Hematopoietic multipotent progenitor cell treated with erythropoietin and hydrocortisone succinate and interleukin-3 and kit ligand, for 6 days (in vitro differentiated cells): ENCODE measurements at regions not wholly inside any gene's neighbourhood (a gene's known extent, or its start where the extent isn't known, plus 50 kb on each side); places are given as distances from the start of the nearest gene placed in this dataset.
"Not testable (repeated sequence)": the region's sequence is repeated elsewhere in the genome, so short reads cannot be mapped to it uniquely, and the experiment has no call there.

Experiments
- DNase-seq: peaks from one replicate; pipeline ENCODE4 v3.0.0-alpha.2; 2015

DNA sequence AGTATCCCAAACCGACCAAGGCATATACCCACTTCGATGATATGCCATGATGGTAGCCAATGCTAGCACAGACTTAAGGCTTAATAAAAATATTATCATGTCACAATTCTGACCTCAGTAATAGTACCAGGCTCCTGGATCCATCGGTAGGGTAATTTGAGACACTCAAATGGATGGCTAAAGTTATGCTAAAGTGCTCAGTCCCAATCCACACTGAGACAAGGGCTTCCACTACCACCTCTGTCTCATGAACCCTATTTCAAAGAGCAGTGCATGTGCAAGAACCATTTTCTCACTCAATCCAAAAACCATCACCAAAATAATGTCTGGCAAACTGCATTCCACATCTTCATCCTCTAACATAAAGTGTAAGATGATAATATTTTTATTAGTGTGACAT is 122.4 kb upstream of the KRR1 start:
- DNase-seq, result no peak

DNA sequence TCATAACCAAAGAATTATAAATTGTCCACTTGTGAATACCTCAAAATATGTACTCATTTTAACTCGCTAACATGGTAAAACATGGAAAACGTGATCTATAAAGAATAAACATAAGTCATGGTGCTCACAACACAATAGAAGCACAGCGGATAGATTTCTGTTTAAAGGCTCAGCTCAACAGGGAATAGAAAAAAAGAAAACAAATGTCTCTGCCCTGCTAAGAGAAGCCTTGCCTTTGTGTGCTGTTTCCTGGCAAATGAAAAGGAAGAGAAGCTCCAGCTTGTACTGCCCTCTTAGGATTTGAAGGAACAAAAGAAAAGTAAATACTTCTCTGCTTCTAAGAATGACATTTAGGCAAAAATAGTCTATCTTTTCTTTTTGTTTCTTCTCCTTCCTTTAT is 121.0 kb upstream of the KRR1 start:
- no peak for DNase-seq

DNA sequence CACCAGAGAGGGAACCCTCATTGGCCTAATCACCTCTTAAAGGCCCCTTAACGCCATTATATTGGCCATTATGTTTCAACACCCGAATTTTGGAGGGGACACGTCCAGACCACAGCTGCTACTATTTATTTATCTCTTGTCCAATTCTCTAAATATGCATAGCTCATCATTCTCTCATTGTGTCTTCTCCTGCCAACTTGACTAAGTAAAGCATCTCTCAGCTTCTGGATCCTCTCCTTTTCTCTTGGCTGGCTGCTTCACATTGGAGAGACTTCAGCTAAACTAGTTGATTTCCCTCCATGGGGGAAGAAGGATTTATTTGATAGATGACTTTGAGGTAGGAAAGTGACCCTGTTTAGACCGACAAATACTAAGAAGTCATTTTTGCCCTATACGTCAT is 120.4 kb upstream of the KRR1 start:
- no peak for DNase-seq

DNA sequence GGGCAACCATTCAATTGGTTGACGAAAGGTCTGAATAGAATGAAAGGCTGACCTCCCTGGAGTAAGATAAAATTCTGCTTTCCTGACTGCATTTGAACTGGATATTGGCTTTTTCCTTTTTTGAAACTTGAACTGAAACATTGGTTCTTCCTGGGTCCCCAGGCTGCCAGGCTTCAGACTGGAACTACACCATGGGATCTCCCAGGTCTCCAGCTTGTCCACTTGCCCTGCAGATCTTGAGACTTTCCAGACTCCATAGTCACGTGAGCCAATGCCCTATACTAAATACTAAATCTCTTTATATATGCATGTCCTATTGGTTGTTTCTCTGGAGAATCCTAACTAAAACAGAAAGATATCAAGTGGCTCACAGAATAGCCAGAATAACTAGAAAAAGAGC is 118.7 kb upstream of the KRR1 start:
- DNase-seq, result no peak

DNA sequence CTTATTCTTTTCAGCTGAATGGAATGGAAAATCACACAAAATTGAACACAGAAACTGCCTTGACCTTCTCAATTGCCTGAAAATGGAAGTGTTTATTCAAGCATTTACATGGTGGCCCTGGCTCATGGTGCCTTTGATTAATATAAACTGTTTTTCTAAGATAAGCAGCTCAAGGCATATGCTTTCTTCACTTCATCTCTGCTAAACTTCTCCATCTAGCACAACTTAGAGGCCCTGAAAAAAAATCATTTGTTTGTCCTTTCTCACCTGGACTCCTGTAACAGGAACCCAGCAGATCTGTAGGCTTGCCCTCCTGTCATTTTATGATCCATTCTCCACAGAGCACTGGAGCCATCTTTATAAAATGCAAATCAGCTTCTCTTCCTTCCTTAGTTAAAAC is 117.5 kb upstream of the KRR1 start:
- no peak for DNase-seq

DNA sequence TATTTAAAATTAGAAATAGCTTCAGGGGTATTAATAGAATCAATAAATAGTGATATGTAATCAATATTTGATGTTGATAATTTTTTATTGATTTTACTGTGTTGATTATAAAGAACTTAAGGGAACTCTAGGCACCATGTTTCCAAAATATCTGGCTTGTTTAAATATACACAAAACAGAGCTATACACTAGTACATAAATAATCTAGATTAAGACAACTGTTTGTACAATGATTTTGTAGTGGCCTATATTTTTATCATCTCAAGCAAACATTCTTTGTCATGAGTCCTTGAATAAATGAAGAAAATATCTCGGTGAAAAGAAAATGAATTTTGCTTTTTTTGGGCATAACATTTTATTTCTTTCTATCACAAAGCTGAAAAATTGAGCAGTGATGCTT is 117.1 kb upstream of the KRR1 start:
- DNase-seq, result no peak

DNA sequence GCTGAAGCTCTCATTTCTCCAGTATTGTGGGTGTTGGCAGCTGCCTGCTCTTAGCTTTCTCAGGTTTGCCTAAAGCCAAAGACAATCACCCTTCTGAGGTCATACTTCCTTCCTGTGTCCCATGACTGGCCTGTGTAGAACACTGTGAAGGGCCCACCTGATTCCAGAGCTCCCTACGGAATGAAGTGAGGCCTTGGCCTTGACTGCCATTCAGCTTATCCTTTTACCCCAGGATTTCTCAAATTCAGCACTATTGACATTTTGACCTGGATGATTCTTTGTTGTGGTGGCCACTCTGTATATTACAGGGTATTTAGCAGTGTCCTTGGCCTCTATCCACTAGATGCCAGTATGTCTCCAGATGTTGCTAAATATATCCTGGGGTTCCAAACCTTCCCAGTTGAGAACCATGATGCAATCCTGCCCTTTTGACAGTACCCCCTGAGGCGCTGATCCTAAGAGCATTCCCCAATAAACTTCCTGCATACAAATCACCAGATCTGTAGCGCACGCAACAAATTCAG is 112.3 kb upstream of the KRR1 start:
- DNase-seq, result no peak

DNA sequence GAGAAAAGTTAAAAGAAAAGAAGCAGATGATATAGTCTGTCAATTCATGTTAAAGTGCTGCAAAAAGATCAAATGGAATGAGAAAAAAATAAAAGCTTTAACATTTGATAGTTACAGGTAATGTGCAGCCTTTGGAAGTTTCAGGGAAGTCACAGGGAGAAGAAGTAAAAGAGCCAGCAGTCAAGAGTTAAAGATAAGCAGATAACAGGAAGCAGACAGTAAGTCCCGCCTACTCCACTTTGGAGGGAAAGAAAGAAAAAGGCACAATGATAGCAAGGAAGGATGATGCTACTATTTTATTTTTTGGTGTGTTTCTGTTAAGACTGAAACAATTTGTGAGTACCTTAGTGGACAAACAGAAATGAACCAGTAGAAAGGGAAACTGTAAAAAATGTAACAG is 111.1 kb upstream of the KRR1 start:
- DNase-seq, result no peak

DNA sequence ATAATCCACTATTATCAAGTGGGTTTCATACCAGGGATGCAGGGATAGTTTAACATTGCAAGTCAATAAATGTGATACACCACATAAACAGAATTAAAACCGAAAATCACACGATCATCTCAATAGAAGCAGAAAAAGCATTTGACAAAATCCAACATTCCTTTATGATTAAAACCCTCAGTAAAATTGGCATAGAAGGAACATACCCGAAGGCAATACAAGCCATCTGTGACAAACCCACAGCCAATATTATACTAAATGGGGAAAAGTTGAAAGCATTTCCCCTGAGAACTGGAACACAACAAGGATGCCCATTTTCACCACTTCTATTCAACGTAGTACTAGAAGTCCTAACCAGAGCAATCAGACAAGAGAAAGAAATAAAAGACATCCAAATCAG is 103.0 kb upstream of the KRR1 start:
- DNase-seq, result not testable (repeated sequence)

DNA sequence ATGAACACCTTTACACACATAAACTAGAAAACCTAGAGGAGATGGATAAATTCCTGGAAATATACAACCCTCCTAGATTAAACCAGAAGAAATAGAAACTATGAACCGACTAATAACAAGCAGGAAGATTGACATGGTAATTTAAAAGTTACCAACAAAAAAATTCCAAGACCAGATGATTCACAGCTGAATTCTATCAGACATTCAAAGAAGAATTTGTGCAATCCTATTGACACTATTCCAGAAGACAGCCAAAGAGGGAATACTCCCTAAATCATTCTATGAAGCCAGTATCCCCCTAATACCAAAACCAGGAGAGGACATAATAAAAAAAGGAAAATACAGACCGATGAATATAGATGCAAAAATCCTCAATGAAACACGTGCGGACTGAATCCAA is 102.6 kb upstream of the KRR1 start:
- no peak for DNase-seq

DNA sequence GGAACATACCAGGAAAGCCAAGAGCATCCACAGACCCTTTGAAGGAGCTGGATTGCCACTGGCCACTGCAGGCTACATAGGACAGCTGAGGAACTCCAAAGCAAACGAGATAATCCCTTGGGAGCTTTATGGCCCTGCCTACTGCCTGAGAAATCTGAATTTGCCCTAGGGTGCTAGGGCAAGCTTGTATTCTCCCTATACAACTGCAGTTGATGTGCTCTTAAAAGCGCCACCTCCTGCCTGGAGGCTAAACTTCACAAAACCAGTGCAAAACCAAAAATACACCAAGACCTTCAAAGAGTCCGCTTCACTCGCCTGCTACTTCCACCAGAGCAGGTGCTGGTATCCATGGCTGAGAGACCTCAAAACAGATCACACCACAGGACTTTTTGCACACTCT is 99.6 kb upstream of the KRR1 start:
- no peak for DNase-seq

DNA sequence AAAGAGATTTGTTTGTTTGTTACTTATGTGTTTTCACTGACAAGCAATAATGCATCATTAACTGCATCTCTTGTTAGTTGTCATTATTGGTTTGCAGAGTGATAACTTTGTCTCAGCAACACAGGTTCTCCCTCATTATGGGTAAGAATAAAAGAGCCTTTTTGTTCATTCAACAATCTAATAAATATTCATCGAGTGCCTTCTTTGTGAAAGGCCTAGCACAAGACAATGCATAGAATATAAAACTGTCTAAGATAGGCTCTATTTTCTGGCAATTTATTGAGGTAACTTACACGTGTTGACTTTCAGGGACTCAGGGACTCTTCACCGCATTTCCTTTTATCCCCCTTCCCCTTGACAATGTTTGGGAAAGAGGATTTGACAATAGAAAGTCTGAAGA is 95.5 kb upstream of the KRR1 start:
- DNase-seq, result no peak

DNA sequence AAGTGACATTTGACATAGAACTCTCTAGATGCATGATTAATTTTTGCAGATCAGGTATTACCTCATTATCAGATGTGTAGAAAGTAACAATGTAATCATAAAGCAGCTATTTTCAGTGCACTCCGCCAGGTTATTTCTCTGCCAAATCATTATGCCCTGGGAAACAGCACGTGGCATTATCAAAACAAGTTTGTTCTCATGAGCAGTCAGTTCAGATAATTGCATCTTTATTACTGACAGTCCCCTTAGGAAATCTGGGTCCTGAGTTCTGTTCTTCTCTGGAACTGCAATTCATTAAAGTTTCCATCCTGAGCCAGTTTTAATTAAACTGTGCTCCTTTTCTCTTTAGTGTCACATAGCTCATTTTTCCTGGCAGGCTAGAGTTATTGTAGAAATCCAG is 94.7 kb upstream of the KRR1 start:
- no peak for DNase-seq

DNA sequence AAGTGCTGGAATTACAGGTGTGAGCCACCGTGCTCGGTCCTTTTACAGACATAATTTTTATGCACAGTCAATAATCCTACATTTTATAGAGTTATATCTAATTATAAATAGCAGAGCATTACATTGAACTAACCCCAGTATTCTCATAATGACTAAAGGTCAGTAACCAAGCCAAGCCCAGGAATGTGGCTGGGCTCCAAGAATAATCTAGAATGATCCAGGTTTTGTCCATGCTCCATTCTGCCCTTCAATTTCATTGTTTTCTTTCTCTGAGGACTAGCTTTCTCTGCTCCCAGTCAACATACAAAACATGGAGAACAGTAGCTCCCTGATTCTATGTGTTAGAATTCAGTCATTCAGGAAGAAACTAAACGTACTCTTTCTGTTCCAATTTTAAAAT is 92.1 kb upstream of the KRR1 start:
- DNase-seq, result no peak

DNA sequence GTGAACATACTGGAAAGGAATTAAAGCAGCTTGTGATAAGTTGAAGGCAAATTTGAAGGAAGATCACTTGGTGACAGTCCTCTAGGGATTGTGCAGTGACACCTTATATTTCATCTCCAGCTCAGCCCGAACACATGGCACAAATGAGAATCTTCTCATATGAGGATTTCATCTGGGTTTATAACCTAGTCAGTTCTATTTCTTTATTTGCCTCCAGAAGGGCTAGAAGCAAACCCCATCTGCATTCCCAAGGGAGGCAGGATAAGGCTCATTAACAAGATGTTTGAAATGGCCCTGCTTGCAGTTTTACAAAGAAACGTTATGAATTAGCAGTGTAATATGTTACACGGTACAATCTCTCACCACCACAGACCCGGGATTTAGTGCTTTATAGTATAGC is 90.7 kb upstream of the KRR1 start:
- DNase-seq, result no peak

DNA sequence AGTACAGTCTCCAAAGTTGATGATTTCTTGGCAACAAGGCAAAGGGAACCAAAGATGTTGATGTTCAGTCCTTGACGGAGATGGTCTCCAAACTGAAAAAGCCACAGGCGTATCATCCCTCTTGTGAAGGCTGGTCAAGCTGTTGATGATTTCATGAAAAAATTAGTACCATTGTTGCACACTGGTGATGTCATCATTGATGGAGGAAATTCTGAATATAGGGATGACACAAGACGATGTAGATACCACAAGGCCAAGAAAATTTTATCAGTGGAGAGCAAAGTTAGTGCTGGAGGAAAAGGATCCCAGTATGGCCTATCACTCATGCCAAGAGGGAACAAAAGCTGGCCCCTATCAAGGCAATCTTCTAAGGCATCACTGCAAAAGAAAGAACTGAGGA is 88.7 kb upstream of the KRR1 start:
- DNase-seq, result no peak

DNA sequence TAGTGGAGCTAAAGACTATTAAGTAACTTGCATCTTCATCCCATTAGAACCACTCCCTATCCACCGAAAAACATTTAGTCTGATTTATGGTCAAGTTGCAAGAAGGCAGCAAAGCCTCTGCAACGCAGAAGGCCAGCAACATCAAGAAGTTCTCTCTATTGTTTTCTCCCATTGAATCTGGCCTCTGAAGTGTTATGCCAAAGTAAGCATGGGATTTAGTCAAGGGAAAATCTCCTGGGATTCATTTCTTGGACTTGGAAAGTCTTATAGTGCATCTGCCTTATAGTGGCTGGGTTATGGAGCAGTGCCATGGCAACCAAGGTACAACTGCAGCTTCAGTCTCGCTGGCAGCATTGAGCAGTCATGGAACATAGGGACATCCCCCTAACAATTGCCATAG is 87.7 kb upstream of the KRR1 start:
- no peak for DNase-seq

DNA sequence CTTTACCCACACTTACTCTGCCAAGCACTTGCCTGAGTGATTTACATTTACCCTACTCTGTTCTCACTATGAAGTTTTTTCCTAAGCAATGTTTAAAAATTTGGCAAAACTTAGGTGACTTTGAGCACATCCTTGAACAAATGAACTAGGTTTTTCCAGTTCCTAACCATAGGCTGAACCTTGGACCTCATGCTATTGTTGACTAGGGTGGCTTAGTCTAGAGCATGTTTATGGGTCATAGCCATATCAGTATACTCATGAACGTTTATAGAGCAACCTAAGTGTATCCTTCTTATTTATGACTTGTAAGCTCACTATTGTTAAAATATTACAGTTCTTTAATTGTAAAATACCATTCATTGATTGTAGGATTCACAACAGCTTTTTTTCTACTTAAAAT is 85.0 kb upstream of the KRR1 start:
- DNase-seq, result no peak

DNA sequence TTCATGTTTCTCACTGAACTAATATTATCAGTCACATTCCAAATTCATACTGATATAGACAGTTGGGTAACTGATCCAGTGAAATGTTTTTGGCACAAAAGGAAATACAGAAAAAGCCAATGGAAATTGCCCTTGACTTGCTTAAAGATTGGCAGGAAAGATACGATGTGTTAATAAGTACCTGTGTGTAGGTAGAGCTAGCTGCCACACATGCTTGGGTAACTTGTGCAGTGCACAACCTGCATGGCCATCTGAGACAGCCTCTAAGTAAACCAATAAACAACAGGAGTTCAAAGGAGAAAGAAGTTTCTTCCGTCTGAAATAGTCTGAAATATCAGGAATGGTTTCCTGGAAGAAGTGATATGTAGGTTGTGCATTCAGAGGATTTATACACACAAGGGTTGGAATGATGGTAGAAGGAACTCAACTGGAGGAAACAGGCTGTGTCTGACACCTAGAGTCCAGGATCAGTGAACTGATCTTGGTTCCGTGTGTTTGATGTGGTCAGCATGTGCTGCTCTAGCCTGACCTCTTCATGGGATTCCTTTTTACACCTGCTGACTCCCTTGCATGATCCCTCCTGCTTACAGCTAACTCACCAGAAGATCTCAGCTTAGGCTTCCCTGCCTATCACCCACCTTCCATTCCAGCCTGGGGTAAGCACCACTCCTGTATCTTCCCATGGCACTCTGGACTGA is 81.4 kb upstream of the KRR1 start:
- DNase-seq, result no peak

DNA sequence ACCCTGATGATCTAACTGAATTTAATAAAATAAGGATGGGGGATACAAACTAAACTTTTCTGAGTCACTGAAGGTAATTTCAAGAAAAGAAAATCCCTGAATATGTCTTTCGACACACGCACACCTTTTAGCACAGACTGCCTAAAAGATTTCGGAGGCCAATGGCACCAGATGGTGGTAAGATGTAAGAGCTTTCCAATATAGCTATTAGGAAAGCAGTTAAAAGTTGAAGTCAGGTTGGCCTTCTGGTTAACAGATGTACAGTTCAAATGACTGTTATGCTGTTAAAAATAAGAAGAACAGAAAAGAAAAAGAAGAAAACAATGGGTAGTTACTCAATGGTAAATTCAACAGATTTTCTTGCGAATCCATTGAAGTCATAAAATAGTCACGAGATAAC is 80.7 kb upstream of the KRR1 start:
- no peak for DNase-seq

DNA sequence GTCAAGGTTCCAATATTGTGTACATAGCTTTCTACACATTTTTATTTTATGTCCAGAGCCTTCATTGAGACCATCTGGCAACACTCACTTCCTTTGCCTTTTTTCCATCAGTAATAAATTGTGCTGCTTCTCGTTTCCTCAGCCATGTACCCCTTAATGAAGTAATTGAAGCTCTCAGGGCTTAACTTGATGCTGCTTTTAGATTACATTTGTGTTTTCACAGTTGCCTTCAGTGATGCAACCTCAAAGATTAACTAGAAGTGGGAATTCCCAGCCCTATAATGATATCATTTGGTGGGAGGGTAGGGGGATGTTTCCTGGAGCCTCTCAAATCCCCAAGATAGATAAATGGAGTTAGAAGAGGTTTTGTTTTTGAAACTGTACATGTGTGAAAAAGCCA is 80.2 kb upstream of the KRR1 start:
- no peak for DNase-seq

DNA sequence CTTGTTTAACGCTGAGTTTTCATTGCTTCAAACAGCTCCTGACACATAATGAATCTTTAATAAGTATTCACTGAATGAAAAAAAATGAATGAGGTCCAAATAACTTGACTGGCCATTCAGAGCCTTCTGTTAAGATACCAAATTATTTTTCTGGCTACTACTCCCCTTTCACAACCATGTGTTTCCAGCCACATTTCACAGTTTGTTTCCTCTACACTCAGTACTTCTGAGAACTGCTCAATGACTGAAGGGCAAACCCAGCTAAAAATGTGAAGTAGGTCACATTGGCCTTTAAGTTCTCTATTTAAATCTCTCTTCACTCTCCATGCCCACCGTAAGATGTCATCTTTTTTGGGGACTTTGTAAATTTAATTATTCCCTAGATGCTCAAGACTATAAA is 78.4 kb upstream of the KRR1 start:
- DNase-seq, result no peak

DNA sequence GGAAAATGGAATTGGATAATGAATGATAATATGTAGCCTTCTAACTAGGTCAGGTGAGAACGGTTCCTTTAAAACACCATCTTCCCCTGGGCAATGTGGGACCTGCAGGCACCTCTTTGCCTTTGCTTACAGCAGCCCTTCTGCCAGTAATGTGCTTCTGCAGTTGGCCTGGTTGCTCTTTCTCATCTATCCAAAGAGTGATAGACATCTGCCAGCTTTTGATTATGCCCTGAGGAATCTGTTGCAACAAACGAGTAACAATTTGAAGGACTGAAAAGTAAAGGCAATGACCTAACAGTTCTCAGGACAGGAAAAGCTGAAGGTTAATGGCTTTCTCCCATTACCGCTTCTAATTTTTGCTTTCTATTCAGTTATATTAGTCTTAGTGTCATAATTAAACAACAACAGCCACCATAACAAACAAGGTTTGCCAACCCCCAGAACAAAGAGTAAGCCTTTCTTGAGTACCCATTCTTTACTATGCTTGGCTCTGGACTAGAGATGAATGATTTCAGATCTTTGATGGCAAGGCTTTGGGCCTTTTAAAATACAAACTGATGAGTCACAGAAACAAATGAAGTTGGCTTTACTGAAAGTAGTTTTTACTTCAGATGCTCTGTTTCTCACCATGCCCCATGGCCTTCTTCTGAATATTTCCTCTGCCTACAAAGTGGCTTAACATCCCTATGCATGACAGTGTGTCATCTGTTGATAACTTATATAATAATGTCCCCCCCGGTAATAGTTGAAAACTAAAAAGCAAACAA is 76.1 kb upstream of the KRR1 start:
- no peak for DNase-seq

DNA sequence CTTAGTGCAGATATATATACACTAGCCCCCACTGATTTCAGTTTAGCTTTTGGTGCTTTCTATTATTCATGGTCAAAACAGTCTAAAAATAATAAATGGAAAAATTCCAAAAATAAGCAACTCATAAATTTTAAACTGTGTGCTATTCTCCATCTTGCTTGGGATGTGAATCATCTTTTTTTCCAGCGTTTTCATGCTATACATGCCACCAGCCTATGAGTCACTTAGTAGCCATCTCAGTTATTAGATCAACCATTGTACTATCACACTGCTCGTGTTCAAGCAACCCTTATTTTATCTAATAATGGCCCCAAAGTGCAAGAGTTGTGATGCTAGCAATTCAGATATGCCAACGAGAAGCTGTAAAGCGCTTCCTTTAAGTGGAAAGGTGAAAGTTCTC is 73.9 kb upstream of the KRR1 start:
- no peak for DNase-seq

DNA sequence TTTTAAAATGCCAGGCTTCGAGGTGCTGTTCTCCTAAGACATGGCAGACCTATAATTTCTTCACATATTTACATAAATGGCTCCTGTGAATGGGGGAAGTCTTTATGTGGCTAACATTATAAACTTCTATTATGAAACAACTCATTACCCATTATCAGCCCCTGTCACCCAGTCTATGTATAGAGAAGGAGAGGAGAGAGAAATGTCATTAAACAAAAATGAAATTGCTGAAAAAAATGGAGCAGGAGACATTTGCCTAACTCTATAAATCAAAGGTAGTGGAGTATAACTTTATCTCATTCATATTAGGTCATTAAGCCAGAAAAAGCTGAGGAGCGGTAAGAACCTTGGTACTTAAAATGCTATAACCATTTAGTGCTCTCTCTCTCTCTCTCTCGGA is 71.9 kb upstream of the KRR1 start:
- no peak for DNase-seq
